Upper lobe of right lung (tissue), 1 donor: ENCODE measurements at regions not wholly inside any gene's neighbourhood (a gene's known extent, or its start where the extent isn't known, plus 50 kb on each side); places are given as distances from the start of the nearest gene placed in this dataset.

Source experiments
- ATAC-seq: fragments of 200-7000 bp; cut with Tn5 transposase; one replicate; pipeline ENCODE4 v1.9.1; 2020; ENCODE audit warnings: mild to moderate bottlenecking, moderate library complexity
- DNase-seq: peaks from one replicate; pipeline ENCODE4 v3.0.0-alpha.2; 2020
- H3K27ac ChIP-seq: fragments of 200-600 bp; one replicate; pipeline ENCODE4 v1.8.0; 2022
- H3K27me3 ChIP-seq: fragments of 200-600 bp; one replicate; pipeline ENCODE4 v1.8.0; 2022; ENCODE audit warnings: mild to moderate bottlenecking
- H3K36me3 ChIP-seq: fragments of 200-600 bp; one replicate; pipeline ENCODE4 v1.8.0; 2022
- H3K4me1 ChIP-seq: fragments of 200-600 bp; one replicate; pipeline ENCODE4 v1.8.0; 2022
- H3K4me3 ChIP-seq: fragments of 200-600 bp; one replicate; pipeline ENCODE4 v1.8.0; 2022; ENCODE audit warnings: mild to moderate bottlenecking
- H3K9me3 ChIP-seq: fragments of 200-600 bp; one replicate; pipeline ENCODE4 v1.8.0; 2022
- intact Hi-C: fragments of 100-400 bp; cut with DNase I; formaldehyde crosslinking; loops from one replicate; pipeline ENCODE4 v1.11.0; 2022
- TF ChIP-seq, protein P1 (sequence below): fragments of 200-600 bp; IDR thresholded peaks from one replicate; pipeline ENCODE4 v1.8.0; 2022; ENCODE audit warnings: antibody characterized with exemption
- donor health status: DM: no; HTN: yes; CAD: no; lungs with severe emphysema.

DNA sequence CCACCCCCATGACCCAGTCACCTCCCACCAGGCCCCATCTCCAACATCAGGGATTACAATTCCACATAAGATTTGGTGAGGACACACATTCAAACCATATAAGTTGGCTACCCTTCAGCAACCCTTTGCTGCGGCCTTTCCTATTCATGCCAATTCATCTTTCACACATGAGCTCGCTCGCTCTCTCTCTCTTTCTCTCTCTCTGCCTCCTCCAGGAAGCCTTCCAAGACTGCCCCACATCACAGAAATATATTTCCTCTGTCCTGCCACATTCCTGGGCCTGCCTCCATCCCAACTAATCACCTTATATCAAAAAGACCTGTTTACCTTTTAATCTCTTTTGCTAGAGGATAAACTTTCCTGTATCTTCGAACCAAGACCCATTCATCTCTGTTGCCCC is 188.9 kb downstream of the TTC32 start:
- no peaks in the 10 kb centered on the region for H3K36me3 ChIP-seq
- no peaks in the 10 kb centered on the region for H3K9me3 ChIP-seq
- DNase-seq (no peak), ATAC-seq (no peak)
- no peaks in the 10 kb centered on the region for H3K27me3 ChIP-seq
- TF ChIP-seq, protein P1, sequence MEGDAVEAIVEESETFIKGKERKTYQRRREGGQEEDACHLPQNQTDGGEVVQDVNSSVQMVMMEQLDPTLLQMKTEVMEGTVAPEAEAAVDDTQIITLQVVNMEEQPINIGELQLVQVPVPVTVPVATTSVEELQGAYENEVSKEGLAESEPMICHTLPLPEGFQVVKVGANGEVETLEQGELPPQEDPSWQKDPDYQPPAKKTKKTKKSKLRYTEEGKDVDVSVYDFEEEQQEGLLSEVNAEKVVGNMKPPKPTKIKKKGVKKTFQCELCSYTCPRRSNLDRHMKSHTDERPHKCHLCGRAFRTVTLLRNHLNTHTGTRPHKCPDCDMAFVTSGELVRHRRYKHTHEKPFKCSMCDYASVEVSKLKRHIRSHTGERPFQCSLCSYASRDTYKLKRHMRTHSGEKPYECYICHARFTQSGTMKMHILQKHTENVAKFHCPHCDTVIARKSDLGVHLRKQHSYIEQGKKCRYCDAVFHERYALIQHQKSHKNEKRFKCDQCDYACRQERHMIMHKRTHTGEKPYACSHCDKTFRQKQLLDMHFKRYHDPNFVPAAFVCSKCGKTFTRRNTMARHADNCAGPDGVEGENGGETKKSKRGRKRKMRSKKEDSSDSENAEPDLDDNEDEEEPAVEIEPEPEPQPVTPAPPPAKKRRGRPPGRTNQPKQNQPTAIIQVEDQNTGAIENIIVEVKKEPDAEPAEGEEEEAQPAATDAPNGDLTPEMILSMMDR = no peak
- intact Hi-C loops = no loop called here
- no peak overlapping the region for H3K27ac ChIP-seq
- no peaks in the 10 kb centered on the region for H3K4me1 ChIP-seq
- H3K4me3 ChIP-seq = no peak overlapping the region

DNA sequence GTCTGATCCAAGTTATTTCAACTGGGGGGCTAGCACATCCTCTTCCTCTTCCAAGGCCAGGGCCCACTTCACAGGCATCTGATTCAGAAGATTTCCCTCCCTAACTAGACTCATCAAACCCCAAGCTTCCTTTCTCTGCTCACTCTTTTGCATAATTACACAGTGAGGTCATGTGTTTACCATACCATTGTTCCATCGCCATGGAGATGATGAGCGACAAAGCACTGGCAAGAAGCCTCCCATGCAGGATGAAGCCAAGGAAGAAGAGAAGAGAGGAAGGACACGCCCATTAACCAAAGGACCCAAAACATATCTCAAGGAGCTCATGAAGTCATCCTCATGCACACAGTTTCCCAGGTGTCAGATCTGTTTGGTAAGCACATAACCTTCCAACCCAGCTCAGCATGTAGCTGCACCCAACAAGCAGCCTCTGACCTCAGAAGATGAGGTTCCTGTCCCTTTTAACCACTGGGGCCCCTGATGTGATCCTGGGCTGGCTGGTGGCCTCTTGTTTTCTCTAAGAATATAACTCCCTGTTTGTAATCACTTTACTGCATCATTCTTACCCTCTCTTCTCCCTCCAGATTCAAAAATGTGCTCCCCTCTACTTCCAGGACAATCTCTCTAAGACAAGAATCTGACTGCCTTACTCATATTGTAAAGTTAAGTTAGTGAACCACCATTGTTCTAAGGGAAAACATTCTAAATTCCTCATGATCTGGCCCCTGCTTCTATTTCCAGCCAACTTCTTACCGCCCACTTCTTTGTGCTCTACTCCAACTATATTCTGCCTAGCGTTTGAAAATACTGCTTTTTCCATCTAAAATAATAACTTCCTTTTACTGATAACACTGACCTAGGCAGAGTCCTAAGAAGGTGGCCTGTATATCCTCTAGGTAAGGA is 190.1 kb downstream of the TTC32 start:
- Histone ChIP-seq H3K4me1 (no peaks in the 10 kb centered on the region), H3K9me3 (no peaks in the 10 kb centered on the region), H3K27me3 (no peaks in the 10 kb centered on the region), H3K27ac (no peak overlapping the region), H3K36me3 (no peaks in the 10 kb centered on the region), H3K4me3 (no peak overlapping the region)
- intact Hi-C loops = no loop called here
- no peak for DNase-seq
- no peak for ATAC-seq
- TF ChIP-seq, protein P1 = no peak

DNA sequence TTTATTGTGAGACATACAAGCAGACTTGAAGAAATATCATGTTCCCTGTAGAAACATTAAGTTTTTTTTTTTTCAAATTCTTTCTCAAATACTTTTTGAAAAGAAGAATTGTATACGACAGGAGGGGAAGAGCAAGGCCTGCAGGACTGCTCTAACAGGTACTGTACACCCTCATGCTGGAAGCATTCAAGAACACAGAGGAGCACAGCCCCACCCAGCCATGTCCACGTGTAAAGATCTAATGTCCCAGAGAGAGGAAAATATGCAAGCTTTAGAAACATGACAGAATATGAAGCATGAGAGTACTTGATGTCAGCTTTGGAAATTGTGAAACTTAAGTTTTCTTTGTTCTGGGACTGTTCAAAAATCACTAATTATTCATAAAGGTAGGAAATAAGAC is 191.6 kb downstream of the TTC32 start:
- Histone ChIP-seq H3K36me3 (no peaks in the 10 kb centered on the region), H3K9me3 (no peaks in the 10 kb centered on the region), H3K4me1 (no peaks in the 10 kb centered on the region), H3K4me3 (no peak overlapping the region), H3K27me3 (no peaks in the 10 kb centered on the region), H3K27ac (no peak overlapping the region)
- intact Hi-C loops = no loop called here
- DNase-seq = no peak
- TF ChIP-seq, protein P1 = no peak
- no peak for ATAC-seq

- no peak for DNase-seq
- no peaks in the 10 kb centered on the region for H3K27me3 ChIP-seq
- H3K4me1 ChIP-seq = no peaks in the 10 kb centered on the region
- no peak overlapping the region for H3K27ac ChIP-seq
- intact Hi-C loops = no loop called here
- no peaks in the 10 kb centered on the region for H3K36me3 ChIP-seq
- ATAC-seq = no peak
- no peak overlapping the region for H3K4me3 ChIP-seq
- H3K9me3 ChIP-seq = no peaks in the 10 kb centered on the region
- TF ChIP-seq, protein P1 = no peak
Observed at GRCh38 chr2:19709553-19709952, 192.2 kb downstream of the TTC32 start.

DNA sequence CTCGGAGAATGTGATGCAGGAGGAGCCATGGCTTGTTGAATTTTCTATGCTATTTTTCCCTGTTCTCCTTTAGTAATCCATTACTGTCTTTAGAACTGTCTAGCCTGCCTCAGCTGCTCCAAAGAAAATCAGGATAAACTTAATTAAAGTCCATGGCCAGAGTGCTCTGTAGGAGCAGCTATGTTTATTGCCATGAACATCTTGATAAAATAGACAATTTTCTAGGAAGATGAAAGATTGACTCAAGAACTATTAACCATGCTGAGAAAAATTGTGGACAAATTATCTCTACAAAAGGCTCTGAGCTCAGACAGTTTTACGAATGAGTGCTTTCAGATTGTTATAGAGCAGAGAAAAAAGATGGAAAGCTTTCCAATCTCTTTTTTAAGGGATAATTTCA is 193.0 kb downstream of the TTC32 start:
- ATAC-seq = no peak
- no peak for DNase-seq

More for the DNA sequence above, 193.0 kb downstream of the TTC32 start:
- Histone ChIP-seq H3K4me1 (no peaks in the 10 kb centered on the region), H3K27ac (no peak overlapping the region), H3K36me3 (no peaks in the 10 kb centered on the region), H3K4me3 (no peak overlapping the region), H3K9me3 (no peaks in the 10 kb centered on the region), H3K27me3 (no peaks in the 10 kb centered on the region)
- TF ChIP-seq, protein P1 = no peak
- intact Hi-C loops = no loop called here
